Mucosa of gallbladder (tissue), 1 donor: ENCODE measurements at regions not wholly inside any gene's neighbourhood (a gene's known extent, or its start where the extent isn't known, plus 50 kb on each side); places are given as distances from the start of the nearest gene placed in this dataset.
A peak's percentile ranks its signal among the peaks of the same experiment; 100 is the strongest.

ENCODE experiments used
- DNase-seq: peaks from one replicate; pipeline ENCODE4 v3.0.0-alpha.2; 2020; ENCODE audit warnings: low spot score
- donor health status: DM: no; HTN: no; CAD: no.

DNA sequence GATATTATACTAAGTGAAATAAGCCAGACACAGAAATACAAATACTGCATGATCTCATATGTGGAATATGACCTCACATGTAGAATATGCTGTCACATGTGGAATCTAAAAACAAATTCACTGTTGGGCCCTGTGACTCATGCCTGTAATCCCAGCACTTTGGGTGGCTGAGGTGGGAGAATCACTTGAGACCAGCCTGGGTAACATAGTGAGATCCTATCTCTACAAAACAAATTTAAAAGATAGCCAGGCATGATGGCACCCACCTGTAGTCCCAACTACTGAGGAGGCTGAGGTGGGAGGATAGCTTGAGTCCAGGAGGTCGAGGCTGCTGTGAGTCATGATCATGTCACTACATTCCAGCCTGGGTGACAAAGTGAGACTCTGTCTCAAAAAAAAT is 160.3 kb downstream of the PTEN start:
- no peak for DNase-seq

DNA sequence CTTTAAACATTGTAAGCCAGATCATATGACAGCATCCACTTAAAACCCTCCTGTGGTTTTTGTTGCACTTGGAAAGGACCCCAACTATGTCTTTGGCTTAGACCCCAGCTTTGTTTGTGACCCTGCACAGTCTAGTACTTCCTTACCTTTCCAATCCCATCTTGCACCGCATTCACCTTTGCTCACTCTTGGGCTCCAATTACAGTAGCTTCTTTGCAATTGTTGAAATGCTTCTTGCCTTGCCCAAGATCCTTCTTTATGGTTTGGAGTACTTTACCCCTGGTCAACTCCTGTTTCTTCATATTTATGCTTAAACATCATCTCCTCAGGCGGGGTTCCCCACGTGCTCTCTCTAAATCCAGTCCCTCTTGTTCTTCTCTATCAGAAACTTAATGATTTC is 162.6 kb downstream of the PTEN start:
- DNase-seq = no peak

DNA sequence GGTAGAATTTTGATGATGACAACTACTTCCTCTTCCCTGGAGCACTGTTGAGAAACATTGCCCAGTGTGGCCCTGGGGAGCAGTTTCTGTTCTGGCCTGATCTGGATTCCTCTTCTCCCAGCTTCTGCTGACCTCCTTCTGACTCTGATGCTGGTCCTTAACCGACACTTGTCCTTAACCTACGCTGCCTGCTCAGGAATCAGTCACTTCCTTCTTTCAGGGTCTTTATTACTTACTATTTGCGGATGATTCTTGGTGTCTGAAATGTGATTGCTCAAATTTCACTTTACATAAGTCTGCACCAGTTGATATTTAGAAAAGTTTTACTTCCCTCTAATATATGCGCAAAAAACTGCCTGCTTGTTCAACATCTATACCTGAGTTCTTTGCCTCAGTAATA is 164.1 kb downstream of the PTEN start:
- DNase-seq = no peak

DNA sequence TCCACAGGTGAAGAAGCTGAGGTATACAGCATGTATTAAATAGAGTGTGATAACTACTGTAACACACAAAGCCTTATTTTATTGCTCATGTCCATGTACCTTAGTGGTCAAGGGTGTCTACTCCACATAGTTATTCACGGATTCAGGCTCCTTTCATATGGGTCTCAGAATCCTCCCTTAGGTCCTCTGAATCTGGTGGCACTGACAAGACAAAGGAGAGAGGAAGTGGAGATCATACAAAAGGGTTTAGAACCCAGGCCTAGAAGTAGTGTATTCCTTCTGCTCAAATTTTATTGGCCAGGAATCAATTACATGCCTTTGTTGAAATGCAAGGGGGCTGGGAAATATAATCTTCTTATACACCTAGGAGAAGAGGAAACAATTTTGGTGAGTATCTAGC is 164.6 kb downstream of the PTEN start:
- no peak for DNase-seq

DNA sequence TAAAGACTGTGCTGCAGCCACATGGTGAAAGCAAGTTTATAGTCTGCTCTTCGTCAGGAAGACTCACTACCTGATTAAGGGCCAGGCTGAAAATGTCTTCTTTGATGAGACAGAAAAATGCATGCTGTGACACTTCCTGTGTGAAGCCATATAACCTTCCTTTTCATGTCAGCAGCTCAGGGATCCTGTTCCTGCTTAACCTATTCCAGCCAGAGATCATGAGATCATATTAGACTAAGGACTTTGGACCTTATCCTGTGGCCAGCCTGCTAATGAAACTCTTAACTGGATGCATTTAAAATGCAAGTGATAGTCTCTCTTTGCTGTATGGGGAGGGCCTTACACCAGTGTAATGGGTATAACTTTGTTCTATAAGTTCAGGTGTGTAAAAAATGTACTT is 165.2 kb downstream of the PTEN start:
- DNase-seq = peak; percentile 47

DNA sequence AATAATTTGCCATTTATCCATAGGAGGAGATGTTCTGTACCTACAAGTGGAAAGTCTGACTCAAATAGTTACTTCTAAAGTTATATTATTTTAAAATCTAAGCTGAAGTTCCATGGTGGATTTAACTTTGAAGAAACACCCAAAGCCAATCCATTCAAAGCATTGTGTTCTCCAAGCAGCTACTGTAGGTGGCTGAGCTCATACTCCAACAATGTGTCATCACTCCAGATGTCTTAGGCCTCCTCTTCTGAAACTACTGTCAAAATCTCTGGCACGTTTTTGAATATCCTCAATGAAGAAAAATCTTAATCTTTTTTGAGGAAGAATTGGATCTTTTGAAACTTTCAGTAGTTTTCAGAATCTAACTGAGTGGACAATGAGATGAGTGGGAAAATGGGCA is 169.1 kb downstream of the PTEN start:
- no peak for DNase-seq

DNA sequence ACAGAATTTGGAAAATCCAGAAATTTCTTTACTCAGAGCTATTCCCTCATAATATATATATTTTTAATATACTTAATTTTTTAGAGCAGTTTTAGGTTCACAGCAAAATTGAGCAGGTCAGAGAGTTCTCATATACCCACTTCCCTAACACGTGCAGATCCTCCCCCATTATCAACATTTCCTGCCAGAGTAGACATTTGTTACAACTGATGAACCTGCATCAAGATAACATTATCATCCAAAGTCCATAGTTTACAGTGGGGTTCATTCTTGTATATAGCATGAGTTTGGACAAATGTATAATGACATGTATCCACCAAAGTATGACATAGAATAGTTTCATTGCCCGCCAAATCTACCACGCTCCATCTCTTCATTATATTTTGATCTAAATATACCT is 170.0 kb downstream of the PTEN start:
- DNase-seq = no peak

DNA sequence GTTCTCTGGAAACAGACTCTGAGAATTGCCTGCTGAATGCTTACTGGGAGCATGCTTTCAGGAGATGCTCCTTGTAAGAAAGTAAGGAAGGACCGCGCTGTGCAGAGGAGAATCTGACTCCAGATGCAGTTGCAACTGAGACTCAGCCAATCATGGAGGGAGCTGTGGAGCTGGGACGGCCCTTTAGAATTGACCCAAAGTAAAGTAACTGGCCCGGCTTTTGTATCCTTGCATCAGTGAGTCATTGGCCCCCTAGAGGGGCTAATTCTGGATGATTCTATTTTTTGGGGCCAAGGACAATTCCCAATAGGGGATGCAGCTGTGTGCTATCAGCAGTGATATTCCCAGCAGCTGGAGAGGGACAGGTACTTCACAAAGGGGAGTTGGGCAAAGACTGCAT is 170.4 kb downstream of the PTEN start:
- no peak for DNase-seq

DNA sequence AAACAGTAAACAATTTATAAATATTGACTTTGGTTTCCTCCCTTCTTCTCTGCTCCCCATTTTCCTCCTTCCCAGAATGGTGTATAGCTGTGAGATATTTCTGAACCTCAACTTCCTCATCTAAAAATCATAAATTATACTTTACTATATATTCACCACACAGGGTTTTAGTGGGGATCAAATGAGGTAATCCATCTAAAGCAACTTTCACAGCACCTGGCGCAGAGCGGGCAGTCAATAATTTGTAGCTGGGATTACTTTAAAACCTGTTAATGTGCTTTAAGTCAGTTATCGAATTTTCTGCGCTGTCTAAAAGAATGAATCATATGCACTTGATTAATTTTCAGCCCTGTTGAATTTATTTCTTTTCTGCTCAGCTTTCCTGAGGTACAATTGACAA is 172.7 kb downstream of the PTEN start:
- DNase-seq = no peak

DNA sequence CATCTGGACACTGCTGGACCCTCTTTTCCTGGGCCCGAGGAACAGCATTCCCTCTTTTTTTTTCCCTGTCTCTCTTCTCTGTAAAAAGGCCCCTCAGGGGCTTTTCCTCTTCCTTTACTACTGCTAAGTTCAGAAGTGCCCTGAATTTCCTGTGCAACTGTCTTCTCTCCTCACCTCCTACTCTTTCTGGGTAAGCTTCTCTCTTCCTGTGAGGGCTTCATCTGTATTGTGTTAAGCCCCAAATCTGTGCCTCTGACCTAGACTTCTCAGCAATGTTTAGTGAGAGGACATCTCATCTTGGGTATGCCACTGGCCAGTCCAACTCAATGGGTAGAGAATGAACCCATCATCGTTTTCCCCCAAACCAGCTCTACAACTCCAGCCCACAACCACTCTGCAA is 174.2 kb downstream of the PTEN start:
- DNase-seq = no peak

DNA sequence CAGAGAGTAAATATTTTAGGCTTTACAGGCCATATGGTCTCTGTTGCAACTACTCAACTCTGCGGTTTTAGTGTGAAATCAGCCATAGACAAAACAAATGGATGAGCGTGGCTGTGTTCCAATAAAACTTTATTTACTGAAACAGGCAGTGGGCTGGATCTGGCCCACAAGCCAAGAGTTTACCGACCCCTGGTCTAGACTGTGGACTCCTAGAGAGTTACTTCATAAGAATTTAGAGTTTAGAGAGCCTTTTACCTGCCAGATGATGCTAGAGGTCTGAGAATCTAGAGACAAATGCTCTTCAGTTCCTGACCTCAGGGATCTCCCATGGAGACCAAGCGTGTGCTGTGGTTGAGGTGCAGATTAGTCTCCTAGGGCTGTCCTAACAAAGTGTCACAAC is 174.8 kb downstream of the PTEN start:
- DNase-seq = no peak

DNA sequence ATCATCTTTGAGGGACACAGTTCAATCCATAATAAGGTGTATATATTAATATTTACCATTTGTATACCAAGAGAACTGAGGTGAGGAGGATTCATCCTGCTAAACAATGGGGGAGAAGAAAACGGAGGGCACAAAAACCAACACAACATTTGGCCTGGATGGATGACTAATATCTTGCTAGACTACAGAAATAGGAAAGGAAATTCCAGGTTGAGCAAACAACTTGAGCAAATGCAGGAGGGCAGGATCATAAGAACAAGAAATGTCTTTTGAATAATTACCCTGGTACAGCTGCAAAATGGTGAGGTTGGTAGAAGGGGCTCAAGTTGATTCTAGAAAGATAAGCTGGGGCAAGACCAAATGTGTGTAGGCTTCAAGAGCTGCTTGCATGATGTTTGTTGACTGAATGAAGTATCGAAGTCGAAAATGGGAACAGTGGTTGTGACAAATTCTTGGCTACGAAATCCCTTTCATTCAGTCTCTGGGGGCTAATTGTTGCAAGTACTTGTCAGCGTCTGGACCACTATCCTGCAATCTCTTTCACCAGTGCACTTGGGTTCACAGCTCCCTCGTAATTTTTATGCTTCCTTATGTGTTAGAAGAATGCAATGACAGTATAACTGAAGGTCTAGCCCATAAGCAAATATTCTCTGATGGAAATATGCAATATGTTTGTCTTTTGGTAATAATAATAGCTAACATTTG is 176.2 kb downstream of the PTEN start:
- DNase-seq = no peak

DNA sequence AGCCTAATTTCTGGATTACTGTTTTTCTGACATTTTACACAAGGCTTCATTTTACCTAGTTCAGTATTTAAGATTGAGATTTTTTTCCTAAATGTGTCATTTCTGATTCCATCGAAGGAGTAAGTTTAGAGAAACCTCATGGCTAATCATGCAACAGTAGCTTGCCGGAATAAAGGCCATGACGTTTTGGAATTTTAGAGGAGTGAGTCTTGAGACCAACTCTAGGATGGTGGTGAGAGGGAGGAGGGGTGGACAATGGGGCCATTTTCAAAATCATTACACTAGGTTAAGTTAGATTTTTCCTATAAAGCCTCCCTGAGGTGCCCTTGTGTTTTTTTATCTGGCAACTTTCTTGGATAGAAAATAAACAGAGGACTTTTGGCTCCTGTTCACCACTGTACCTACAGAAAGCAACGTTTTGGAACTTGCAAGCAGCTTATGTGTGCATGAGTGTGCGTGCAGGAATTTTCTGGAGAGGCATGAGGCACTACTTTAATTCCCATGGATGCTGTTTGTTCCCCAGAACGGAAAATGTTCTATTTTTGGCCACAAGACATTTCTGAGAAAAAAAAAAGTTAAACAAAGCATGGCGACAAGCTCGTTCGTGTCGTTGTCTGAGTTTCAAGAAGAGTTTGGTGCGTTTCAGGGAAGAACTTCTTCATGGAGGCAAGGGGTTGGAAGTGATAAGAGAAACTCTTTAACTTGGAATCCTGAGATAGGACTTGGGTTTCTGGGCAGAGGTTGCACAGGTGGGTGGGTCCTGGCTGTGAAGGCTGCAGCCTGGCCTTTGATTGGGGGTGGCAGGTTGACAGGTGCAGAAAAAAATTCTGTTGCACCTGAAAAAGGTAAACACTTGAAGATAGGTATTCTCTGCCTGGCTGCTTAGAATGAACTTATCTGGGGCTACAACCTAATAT is 178.1 kb downstream of the PTEN start:
- no peak for DNase-seq

DNA sequence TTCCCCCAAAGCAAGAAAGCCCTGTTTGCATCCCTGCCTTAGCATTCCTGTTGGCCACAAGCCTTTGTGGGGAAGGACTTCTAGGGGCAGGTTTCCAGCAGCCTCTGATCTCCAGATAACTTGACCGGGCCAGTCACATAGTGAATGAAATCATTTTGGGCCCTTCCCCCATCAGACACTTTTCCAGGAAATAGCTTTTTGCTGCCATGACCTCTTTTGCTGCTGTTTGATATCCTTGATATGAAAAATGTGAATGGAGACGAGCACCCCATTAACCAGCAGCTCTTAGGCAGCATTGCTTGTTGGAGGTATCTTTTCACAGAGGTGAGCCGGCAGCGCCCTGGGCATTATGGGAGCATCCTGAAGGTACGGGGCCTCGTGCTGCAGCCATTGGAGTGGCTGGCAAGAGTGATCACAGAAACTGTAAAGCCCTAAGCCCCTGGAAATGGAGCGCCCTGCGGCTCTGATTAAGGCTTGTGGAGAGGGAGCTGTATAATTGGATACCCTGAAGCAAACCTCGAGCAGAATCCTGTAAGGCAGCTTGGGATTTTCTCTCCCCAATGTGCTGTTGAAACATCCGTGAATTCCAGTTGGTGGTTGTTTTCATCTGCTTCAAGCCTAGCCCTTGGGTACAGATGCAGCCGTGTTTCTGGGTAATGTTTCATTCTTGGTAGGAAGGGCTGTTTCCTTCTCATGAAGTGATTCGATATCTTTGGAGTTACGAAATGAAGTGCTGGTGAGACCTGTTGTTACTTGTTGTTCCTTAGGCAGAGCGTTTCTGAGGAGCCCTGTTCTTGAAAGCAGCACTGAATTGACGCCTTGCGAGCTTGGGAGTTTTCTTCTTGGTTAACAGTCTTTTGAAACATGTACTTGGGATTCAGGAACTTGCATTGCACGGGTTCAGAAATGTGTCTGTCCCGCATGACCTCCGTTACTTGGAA is 179.0 kb downstream of the PTEN start:
- DNase-seq = no peak

DNA sequence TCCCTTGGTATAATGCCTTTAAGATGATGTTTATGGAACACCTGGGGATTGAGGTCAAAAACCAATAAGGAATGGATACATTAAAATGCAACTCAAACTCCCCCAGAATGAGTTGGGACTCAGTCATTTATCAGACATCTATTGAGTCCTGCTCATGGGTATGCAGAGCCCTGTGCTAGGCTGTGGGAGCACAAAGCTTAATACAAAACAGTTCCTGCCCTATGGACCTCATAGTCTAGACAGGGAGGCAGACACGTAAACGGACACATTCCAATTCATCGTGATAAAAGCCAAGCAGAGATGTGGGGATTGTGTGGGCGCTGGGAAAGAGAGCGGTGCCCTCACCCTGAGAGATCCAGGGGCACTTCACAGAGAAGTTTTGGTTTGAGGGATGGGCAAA is 181.7 kb downstream of the PTEN start:
- DNase-seq = no peak

DNA sequence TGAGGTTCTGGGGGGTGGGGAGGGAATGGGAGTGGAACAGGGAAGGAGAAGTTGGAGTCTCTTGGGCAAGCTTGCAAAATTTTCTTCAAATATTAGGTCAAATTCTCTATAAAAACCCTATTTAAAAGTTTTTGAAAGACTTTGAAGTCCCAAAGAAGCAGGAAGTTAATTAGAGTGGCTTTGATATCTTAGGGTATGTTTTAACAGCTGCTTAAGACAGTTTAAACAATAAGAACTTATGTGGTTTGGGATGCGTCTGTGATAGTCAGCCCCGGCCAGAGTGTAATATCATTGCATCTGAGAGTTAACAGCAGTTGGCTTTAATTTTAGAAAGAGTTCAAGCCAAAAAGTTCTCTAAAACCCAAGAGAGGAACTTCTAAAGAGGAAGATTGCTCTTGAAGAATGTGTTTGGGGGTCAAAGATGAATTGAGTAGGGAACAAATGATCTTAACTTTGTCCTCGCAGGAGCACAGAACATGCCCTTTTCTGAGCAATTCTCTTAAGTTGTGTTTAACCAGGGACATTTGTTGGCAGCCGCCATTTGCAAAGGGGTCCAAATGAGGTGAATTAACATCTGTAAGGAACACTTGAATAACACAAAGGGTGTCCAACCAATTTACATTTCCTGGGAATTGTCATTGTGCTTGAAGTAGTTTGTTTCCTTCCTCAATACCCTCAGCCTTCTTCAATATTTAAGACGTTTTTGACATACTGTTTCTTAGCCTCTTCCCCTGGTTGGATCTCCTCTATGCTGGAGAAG is 182.4 kb downstream of the PTEN start:
- DNase-seq = no peak

DNA sequence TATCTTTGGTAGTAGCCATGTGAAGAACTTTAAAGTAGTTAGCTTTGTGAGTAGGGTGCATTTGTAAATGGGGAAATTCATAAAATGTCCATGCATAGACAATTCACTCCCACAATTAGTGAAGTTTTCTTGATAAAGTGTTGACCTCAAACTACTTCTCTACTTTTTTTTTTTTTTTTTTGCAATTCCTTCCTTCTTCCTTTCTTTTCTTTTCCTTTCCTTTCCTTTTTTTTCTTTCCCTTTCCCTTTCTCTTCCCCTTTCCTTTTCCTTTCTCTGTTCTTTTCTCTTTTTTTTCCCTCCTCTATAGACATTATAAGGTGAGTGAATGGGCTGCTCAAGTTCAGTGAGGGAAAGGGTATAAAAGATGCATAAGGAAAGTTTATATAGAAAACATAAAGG is 184.2 kb downstream of the PTEN start:
- DNase-seq = no peak

DNA sequence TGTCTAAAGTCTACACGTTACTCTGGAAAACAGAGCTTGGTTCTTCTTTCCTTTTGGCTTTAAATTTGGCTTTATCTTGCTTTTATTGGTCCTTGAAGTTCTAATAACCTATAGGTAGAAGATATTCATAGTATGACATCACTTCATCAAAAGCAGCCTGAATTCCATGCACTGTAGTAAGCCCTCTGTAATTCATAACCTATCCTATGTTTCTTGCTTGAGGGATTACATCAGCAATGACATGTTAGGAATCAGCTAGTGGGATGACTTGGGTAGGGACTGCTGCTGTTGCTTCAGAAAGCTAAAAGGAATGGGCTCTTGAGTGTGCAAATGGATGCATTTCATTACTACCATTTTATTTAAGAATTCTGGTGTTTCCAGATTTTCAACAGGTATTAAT is 184.9 kb downstream of the PTEN start:
- DNase-seq = no peak

DNA sequence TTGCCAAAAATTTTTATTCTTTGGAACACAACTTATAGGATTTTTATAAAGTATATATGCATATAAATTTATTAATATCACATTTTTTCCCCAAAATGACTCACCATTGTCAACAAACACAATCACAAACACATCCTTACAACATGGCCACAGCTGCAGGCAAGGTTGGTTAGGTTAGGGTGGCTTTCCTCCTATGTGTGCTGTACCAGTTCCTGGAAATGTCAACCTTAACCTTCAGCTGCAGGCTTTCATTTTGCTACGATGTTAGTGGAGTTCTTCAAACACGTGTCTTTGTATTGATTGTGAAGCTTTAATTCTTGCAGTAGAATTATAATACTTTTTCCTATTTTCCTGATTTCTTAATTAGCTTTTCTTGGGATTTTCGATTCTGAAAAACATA is 185.8 kb downstream of the PTEN start:
- no peak for DNase-seq

DNA sequence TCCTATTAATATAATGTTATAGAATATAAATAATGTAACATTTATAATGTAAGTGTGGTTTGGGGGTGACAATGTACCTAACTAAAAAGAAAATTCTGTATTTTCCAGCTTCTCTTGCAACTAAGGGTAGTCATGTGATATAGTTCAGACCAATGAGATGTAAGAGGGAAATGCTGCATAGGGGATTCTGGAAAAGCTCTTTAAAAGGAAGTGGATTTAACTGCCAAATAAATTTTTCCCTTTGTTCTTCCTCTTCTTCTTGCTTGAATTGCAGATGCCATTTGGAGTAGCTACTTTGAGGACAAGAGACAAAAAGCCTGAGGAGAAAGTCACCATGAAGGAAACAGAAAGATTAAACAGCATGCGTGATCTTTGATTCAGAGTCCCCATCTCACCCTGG is 194.3 kb downstream of the PTEN start:
- DNase-seq = no peak

DNA sequence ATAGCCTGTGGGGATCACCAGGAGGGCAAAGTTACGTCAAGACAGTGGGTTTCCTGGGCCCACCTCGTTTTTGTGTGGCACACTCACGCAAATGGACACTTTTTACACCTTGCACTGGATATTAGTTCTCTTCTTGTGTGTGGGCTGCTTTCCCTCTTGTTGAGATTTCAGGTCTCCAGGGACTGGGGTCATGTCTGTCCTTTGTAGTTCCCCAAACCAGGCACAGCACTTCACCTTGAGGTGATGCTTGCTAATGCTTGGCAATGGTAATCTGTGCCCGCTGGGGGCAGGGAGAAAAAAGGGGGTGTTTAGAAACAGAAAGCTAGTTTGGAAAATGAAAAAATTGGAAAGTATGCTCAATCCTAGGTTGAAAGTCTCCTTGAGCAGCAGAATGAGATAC is 195.3 kb downstream of the PTEN start:
- DNase-seq = no peak

DNA sequence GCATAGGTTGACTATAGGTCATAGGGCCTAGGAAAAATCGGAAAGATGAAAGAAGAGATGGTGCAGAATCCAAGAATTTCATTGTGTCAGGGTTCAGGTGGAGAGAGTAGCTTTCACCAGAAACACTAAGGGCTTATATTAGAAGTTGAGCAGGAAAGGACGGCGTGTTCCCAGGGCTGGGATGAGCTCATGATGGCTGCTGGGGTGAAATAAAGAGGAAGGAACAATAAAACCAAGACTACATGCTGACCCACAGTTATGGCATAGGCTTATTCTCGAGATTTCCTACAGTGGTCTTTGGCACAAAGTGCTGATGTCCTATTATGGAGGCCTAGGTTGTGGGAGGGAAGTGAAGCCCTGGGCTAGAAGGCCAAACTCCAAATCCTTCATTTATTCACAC is 195.8 kb downstream of the PTEN start:
- no peak for DNase-seq
